Adrenal gland (tissue), 9 donors: ENCODE measurements at regions not wholly inside any gene's neighbourhood (a gene's known extent, or its start where the extent isn't known, plus 50 kb on each side); places are given as distances from the start of the nearest gene placed in this dataset.

Source experiments
- DNase-seq, 7 donors: peaks; one replicate each; pipeline ENCODE4 v3.0.0-alpha.2; 2019 to 2020
- H3K27ac ChIP-seq, 5 donors: fragments of 200-600 bp; sonication (generic) in 4 of 5; 1 replicate in 3 of 5; 2 replicates in 2 of 5; pipeline versions ENCODE4 v1.5.1 to v1.8.0; 2016 to 2020; ENCODE audit warnings: mild to moderate bottlenecking in 1 of 5
- H3K27me3 ChIP-seq: fragments of 200-600 bp; 2 replicates; pipeline ENCODE4 v1.8.0; 2021
- H3K36me3 ChIP-seq, 2 donors: fragments of 200-600 bp; replicated peaks in 1 of 2; 1 replicate in 1 of 2; 2 replicates in 1 of 2; pipeline versions ENCODE4 v1.5.1 to v1.8.0; 2018 to 2022
- H3K4me1 ChIP-seq, 2 donors: fragments of 200-600 bp; replicated peaks in 1 of 2; 1 replicate in 1 of 2; 2 replicates in 1 of 2; pipeline versions ENCODE4 v1.5.1 to v1.8.0; 2018 to 2021
- H3K4me3 ChIP-seq, 4 donors: fragments of 200-600 bp; sonication (generic) in 3 of 4; one replicate each; pipeline ENCODE4 v1.5.1; 2016 to 2018
- H3K9me3 ChIP-seq, 3 donors: fragments of 200-600 bp; sonication (generic) in 1 of 3; replicated peaks in 1 of 3; 1 replicate in 2 of 3; 2 replicates in 1 of 3; pipeline versions ENCODE4 v1.5.1 to v1.8.0; 2016 to 2021
- CTCF ChIP-seq, 6 experiments: fragments of 450-650 bp in 4 of 6; fragments of 200-600 bp in 2 of 6; sonication (generic) in 1 of 6; IDR thresholded peaks; 1 replicate in 5 of 6; 2 replicates in 1 of 6; pipeline versions ENCODE4 v1.5.1 to v1.8.0; 2016 to 2021; ENCODE audit warnings: antibody characterized with exemption in 6 of 6, mild to moderate bottlenecking in 2 of 6, moderate library complexity in 1 of 6
- POLR2A ChIP-seq, 2 donors: fragments of 450-650 bp; IDR thresholded peaks; one replicate each; pipeline ENCODE4 v1.6.1; 2017; ENCODE audit warnings: antibody characterized with exemption in 2 of 2, mild to moderate bottlenecking in 2 of 2, moderate library complexity in 1 of 2
- WGBS, 4 donors: extraction: QIAGEN DNeasy Blood & Tissue Kit in 2 of 4; methylation state at CpG; one replicate each; pipeline versions ENCODE4 v1.1.5 to v1.1.7; 2013 to 2017; 5-methylcytosine and 5-hydroxymethylcytosine counted together
- intact Hi-C, 2 donors: fragments of 100-400 bp; cut with DNase I; formaldehyde crosslinking; loops; one replicate each; pipeline versions ENCODE4 v1.14.1 to v1.15.0; 2022 to 2023
- donor health status: healthy with polysubstance abuse.
- donor health status: Bipolar disorder and iron deficiency.
- donor health status: DM: yes; HTN: yes; CAD: no.
- donor health status: DM: no; HTN: no; CAD: no.
- donor health status: DM: no; HTN: no; CAD: no.

- no peak overlapping the region for H3K4me3 ChIP-seq
- H3K27ac ChIP-seq, result no peak overlapping the region
- 88 to 97% (median 93%) methylated on average over 3 of the region's 3 CpGs for WGBS, 4 donors
- no peaks in the 10 kb centered on the region for H3K9me3 ChIP-seq
- TF ChIP-seq CTCF (IDR thresholded peaks at IDR 0.05) (no peak), POLR2A (IDR thresholded peaks at IDR 0.05) (no peak)
- no peaks in the 10 kb centered on the region for H3K27me3 ChIP-seq
- peaks cover 0 to 5% of the 10 kb centered on the region in 2 donors for H3K4me1 ChIP-seq
- no peaks in the 10 kb centered on the region for H3K36me3 ChIP-seq
- no peak for DNase-seq
- intact Hi-C loops, result no loop called here
These were observed 238.6 kb downstream of the PIK3R1 start for GRCh38 chr5:68454172-68454571.

GRCh38 chr5:68454766-68455165, 239.2 kb downstream of the PIK3R1 start:
- intact Hi-C loops, result no loop called here
- TF ChIP-seq POLR2A (IDR thresholded peaks at IDR 0.05), result no peak
- TF ChIP-seq CTCF (IDR thresholded peaks at IDR 0.05), result no peak
- Histone ChIP-seq H3K4me1 (peaks cover 6 to 7% of the 10 kb centered on the region in 2 donors), H3K27me3 (no peaks in the 10 kb centered on the region), H3K4me3 (no peak overlapping the region), H3K27ac (no peak overlapping the region), H3K36me3 (no peaks in the 10 kb centered on the region), H3K9me3 (no peaks in the 10 kb centered on the region)
- 90 to 96% (median 94%) methylated on average over 2 of the region's 2 CpGs for WGBS, 4 donors
- DNase-seq, result no peak

GRCh38 chr5:68455216-68455615, 239.7 kb downstream of the PIK3R1 start:
- H3K36me3 ChIP-seq, result no peaks in the 10 kb centered on the region
- H3K9me3 ChIP-seq, result no peaks in the 10 kb centered on the region
- no peaks in the 10 kb centered on the region for H3K27me3 ChIP-seq
- H3K4me3 ChIP-seq, result no peak overlapping the region
- H3K4me1 ChIP-seq, result peaks cover 10 to 12% of the 10 kb centered on the region in 2 donors
- DNase-seq, result no peak
- H3K27ac ChIP-seq, result no peak overlapping the region
- TF ChIP-seq CTCF (IDR thresholded peaks at IDR 0.05) (no peak), POLR2A (IDR thresholded peaks at IDR 0.05) (no peak)
- intact Hi-C loops, result no loop called here
- 83 to 91% (median 86%) methylated on average over 3 of the region's 3 CpGs for WGBS, 4 donors

GRCh38 chr5:68456756-68457217, 241.2 kb downstream of the PIK3R1 start:
- intact Hi-C loops, result no loop called here
- Histone ChIP-seq H3K27ac (no peak overlapping the region), H3K36me3 (no peaks in the 10 kb centered on the region), H3K4me1 (peaks cover 11 to 13% of the 10 kb centered on the region in 2 donors), H3K9me3 (no peaks in the 10 kb centered on the region), H3K4me3 (no peak overlapping the region), H3K27me3 (no peaks in the 10 kb centered on the region)
- WGBS, 4 donors, result 47 to 59% (median 52%) methylated on average over 4 of the region's 4 CpGs
- DNase-seq, result peak in 4 of 7 donors; percentile 34 to 64 (median 51)
- TF ChIP-seq CTCF (IDR thresholded peaks at IDR 0.05) (no peak), POLR2A (IDR thresholded peaks at IDR 0.05) (no peak)
